HG02642 (cell line): ENCODE measurements at regions not wholly inside any gene's neighbourhood (a gene's known extent, or its start where the extent isn't known, plus 50 kb on each side); places are given as distances from the start of the nearest gene placed in this dataset.
"Not testable (repeated sequence)": the region's sequence is repeated elsewhere in the genome, so short reads cannot be mapped to it uniquely, and the experiment has no call there.

ENCODE experiments used
- ATAC-seq: cut with Tn5 transposase; IDR thresholded peaks from one replicate; pipeline ENCODE4 v1.9.1; 2021; ENCODE audit warnings: mild to moderate bottlenecking; ENCODE audit not compliant: unreplicated experiment, poor library complexity

GRCh38 chr5:134471858-134472449, 53.5 kb upstream of the JADE2 start:
- ATAC-seq, result not testable (repeated sequence)

GRCh38 chr5:134468921-134469400, 56.5 kb upstream of the JADE2 start:
- ATAC-seq, result no peak

- no peak for ATAC-seq
These were observed 55.5 kb upstream of the CDKN2AIPNL start for GRCh38 chr5:134467231-134467630.

- ATAC-seq, result peak; percentile 30
These were observed 54.8 kb upstream of the CDKN2AIPNL start for GRCh38 chr5:134466241-134467069.

- ATAC-seq, result peak; percentile 84
These were observed 54.1 kb upstream of the CDKN2AIPNL start for GRCh38 chr5:134465816-134466240.

- peak; percentile 37 for ATAC-seq
These were observed 53.5 kb upstream of the CDKN2AIPNL start for GRCh38 chr5:134464988-134465815.

GRCh38 chr5:134463991-134464760, 52.5 kb upstream of the CDKN2AIPNL start:
- no peak for ATAC-seq

GRCh38 chr5:134463176-134463720, 51.6 kb upstream of the CDKN2AIPNL start:
- no peak for ATAC-seq

GRCh38 chr5:134462761-134463160, 51.1 kb upstream of the CDKN2AIPNL start:
- ATAC-seq, result no peak

- no peak for ATAC-seq
These were observed 50.4 kb upstream of the CDKN2AIPNL start for GRCh38 chr5:134462047-134462575.
